Central memory CD8-positive, alpha-beta T cell (primary cell): ENCODE measurements at regions not wholly inside any gene's neighbourhood (a gene's known extent, or its start where the extent isn't known, plus 50 kb on each side); places are given as distances from the start of the nearest gene placed in this dataset.
"Not testable (repeated sequence)": the region's sequence is repeated elsewhere in the genome, so short reads cannot be mapped to it uniquely, and the experiment has no call there.

Experiments
- ATAC-seq: fragments of 150-1000 bp; cut with Tn5 transposase; replicated peaks from 2 replicates; pipeline ENCODE4 v1.10.0; 2022; ENCODE audit warnings: mild to moderate bottlenecking, moderate FRiP score, moderate number of reproducible peaks; ENCODE audit not compliant: poor library complexity, severe bottlenecking; ENCODE audit errors: extremely low read depth
- DNase-seq, 2 donors: peaks; one replicate each; pipeline ENCODE4 v3.0.0; 2021; ENCODE audit warnings: low spot score in 2 of 2
- H3K27ac Mint-ChIP-seq: one replicate; pipeline ENCODE4 v1.8.0; 2022; ENCODE audit warnings: low read depth, mild to moderate bottlenecking, moderate library complexity, mixed read lengths
- H3K27me3 Mint-ChIP-seq: one replicate; pipeline ENCODE4 v1.8.0; 2022; ENCODE audit warnings: mixed read lengths
- H3K36me3 Mint-ChIP-seq: one replicate; pipeline ENCODE4 v1.8.0; 2022; ENCODE audit warnings: mild to moderate bottlenecking, moderate library complexity, mixed read lengths; ENCODE audit not compliant: insufficient read depth
- H3K4me1 Mint-ChIP-seq: one replicate; pipeline ENCODE4 v1.8.0; 2022; ENCODE audit warnings: mixed read lengths
- H3K4me3 Mint-ChIP-seq: one replicate; pipeline ENCODE4 v1.8.0; 2022; ENCODE audit warnings: mild to moderate bottlenecking, moderate library complexity, mixed read lengths
- H3K9me3 Mint-ChIP-seq: one replicate; pipeline ENCODE4 v1.8.0; 2022; ENCODE audit warnings: mixed read lengths

- no peak overlapping the region for H3K4me3 Mint-ChIP-seq
- DNase-seq, result no peak
- no peaks in the 10 kb centered on the region for H3K4me1 Mint-ChIP-seq
- H3K9me3 Mint-ChIP-seq, result no peaks in the 10 kb centered on the region
- no peak for ATAC-seq
- no peak overlapping the region for H3K27ac Mint-ChIP-seq
- peaks cover 35% of the 10 kb centered on the region for H3K27me3 Mint-ChIP-seq
- no peaks in the 10 kb centered on the region for H3K36me3 Mint-ChIP-seq
These were observed 90.6 kb upstream of the G2E3 start for GRCh38 chr14:30468354-30468753.

GRCh38 chr14:30471980-30472379 is 87.0 kb upstream of the G2E3 start:
- ATAC-seq (no peak), DNase-seq (no peak)
- no peaks in the 10 kb centered on the region for H3K9me3 Mint-ChIP-seq
- H3K27me3 Mint-ChIP-seq, result peaks cover 27% of the 10 kb centered on the region
- no peaks in the 10 kb centered on the region for H3K4me1 Mint-ChIP-seq
- no peak overlapping the region for H3K4me3 Mint-ChIP-seq
- no peaks in the 10 kb centered on the region for H3K36me3 Mint-ChIP-seq
- no peak overlapping the region for H3K27ac Mint-ChIP-seq

- H3K36me3 Mint-ChIP-seq, H3K27ac Mint-ChIP-seq, ATAC-seq, H3K9me3 Mint-ChIP-seq, DNase-seq, H3K4me1 Mint-ChIP-seq, H3K4me3 Mint-ChIP-seq: not testable (repeated sequence)
- H3K27me3 Mint-ChIP-seq, result peaks cover 27% of the 10 kb centered on the region
These were observed 84.9 kb upstream of the G2E3 start for GRCh38 chr14:30473846-30474696.

GRCh38 chr14:30482276-30482675 is 76.7 kb upstream of the G2E3 start:
- Mint-ChIP-seq H3K27ac (no peak overlapping the region), H3K27me3 (peaks cover 17% of the 10 kb centered on the region), H3K36me3 (no peaks in the 10 kb centered on the region), H3K9me3 (no peaks in the 10 kb centered on the region), H3K4me3 (no peak overlapping the region), H3K4me1 (no peaks in the 10 kb centered on the region)
- ATAC-seq (no peak), DNase-seq (no peak)

GRCh38 chr14:30484201-30484600 is 74.8 kb upstream of the G2E3 start:
- H3K27ac Mint-ChIP-seq, result no peak overlapping the region
- no peaks in the 10 kb centered on the region for H3K9me3 Mint-ChIP-seq
- DNase-seq (no peak), ATAC-seq (no peak)
- H3K27me3 Mint-ChIP-seq, result peaks cover 22% of the 10 kb centered on the region
- no peaks in the 10 kb centered on the region for H3K36me3 Mint-ChIP-seq
- no peaks in the 10 kb centered on the region for H3K4me1 Mint-ChIP-seq
- H3K4me3 Mint-ChIP-seq, result no peak overlapping the region

GRCh38 chr14:30484976-30485375 is 74.0 kb upstream of the G2E3 start:
- H3K27ac Mint-ChIP-seq, result no peak overlapping the region
- no peak for ATAC-seq
- no peaks in the 10 kb centered on the region for H3K4me1 Mint-ChIP-seq
- no peak for DNase-seq
- H3K9me3 Mint-ChIP-seq, result no peaks in the 10 kb centered on the region
- H3K27me3 Mint-ChIP-seq, result peaks cover 22% of the 10 kb centered on the region
- H3K36me3 Mint-ChIP-seq, result no peaks in the 10 kb centered on the region
- H3K4me3 Mint-ChIP-seq, result no peak overlapping the region

GRCh38 chr14:30496852-30497251 is 62.1 kb upstream of the G2E3 start:
- Mint-ChIP-seq H3K4me3 (no peak overlapping the region), H3K36me3 (peaks cover 2% of the 10 kb centered on the region), H3K4me1 (no peaks in the 10 kb centered on the region), H3K9me3 (no peaks in the 10 kb centered on the region), H3K27me3 (peaks cover 11% of the 10 kb centered on the region), H3K27ac (no peak overlapping the region)
- ATAC-seq, result no peak
- DNase-seq, result no peak

GRCh38 chr14:30499358-30499757 is 59.6 kb upstream of the G2E3 start:
- peaks cover 8% of the 10 kb centered on the region for H3K27me3 Mint-ChIP-seq
- H3K9me3 Mint-ChIP-seq, result no peaks in the 10 kb centered on the region
- H3K4me1 Mint-ChIP-seq, result no peaks in the 10 kb centered on the region
- H3K36me3 Mint-ChIP-seq, result peaks cover 2% of the 10 kb centered on the region
- H3K4me3 Mint-ChIP-seq, result no peak overlapping the region
- ATAC-seq, result no peak
- no peak overlapping the region for H3K27ac Mint-ChIP-seq
- no peak for DNase-seq

- Mint-ChIP-seq H3K27me3 (no peaks in the 10 kb centered on the region), H3K4me1 (no peaks in the 10 kb centered on the region), H3K4me3 (no peak overlapping the region), H3K27ac (no peak overlapping the region), H3K36me3 (peaks cover 2% of the 10 kb centered on the region), H3K9me3 (no peaks in the 10 kb centered on the region)
- DNase-seq (no peak), ATAC-seq (no peak)
These were observed 58.7 kb upstream of the G2E3 start for GRCh38 chr14:30500222-30500621.

GRCh38 chr14:30507209-30507608 is 51.7 kb upstream of the G2E3 start:
- DNase-seq (no peak), ATAC-seq (no peak)
- Mint-ChIP-seq H3K27ac (no peak overlapping the region), H3K4me3 (no peak overlapping the region), H3K36me3 (no peaks in the 10 kb centered on the region), H3K9me3 (no peaks in the 10 kb centered on the region), H3K4me1 (no peaks in the 10 kb centered on the region), H3K27me3 (peaks cover 51% of the 10 kb centered on the region)
